Astrocyte (in vitro differentiated cells and primary cell): ENCODE measurements at regions not wholly inside any gene's neighbourhood (a gene's known extent, or its start where the extent isn't known, plus 50 kb on each side); places are given as distances from the start of the nearest gene placed in this dataset.

Source experiments
- DNase-seq: peaks from one replicate; pipeline ENCODE4 v3.0.0-alpha.2; 2010; ENCODE audit warnings: low read depth
- FAIRE-seq: peaks from 2 replicates; lab custom pipeline; 2011; peaks lifted over from hg19 to GRCh38; lab: Jason Lieb, UNC
- H2AFZ ChIP-seq: 2 replicates; pipeline ENCODE4 v1.6.0; 2012; ENCODE audit warnings: low read depth, low read length, inconsistent platforms
- H3K27ac ChIP-seq: 2 replicates; pipeline ENCODE4 v1.5.1; 2011; ENCODE audit warnings: low read depth, low read length, inconsistent platforms
- H3K27me3 ChIP-seq: 2 replicates; pipeline ENCODE4 v1.6.0; 2011; ENCODE audit warnings: low read length, inconsistent platforms; ENCODE audit not compliant: insufficient read depth
- H3K36me3 ChIP-seq: 2 replicates; pipeline ENCODE4 v1.5.1; 2011; ENCODE audit warnings: low read length, inconsistent platforms; ENCODE audit not compliant: insufficient read depth
- H3K4me1 ChIP-seq: 2 replicates; pipeline ENCODE4 v1.5.1; 2011; ENCODE audit warnings: low read length, inconsistent platforms; ENCODE audit not compliant: insufficient read depth
- H3K4me2 ChIP-seq: 2 replicates; pipeline ENCODE4 v1.6.0; 2012; ENCODE audit warnings: low read length, inconsistent platforms
- H3K4me3 ChIP-seq: 2 replicates; pipeline ENCODE4 v1.5.1; 2011; ENCODE audit warnings: low read depth, mild to moderate bottlenecking, low read length, inconsistent platforms; ENCODE audit not compliant: insufficient read depth
- H3K79me2 ChIP-seq: 2 replicates; pipeline ENCODE4 v1.6.0; 2012; ENCODE audit warnings: mild to moderate bottlenecking, low read length, inconsistent platforms; ENCODE audit not compliant: insufficient read depth
- H3K9ac ChIP-seq: 2 replicates; pipeline ENCODE4 v1.6.0; 2012; ENCODE audit warnings: mild to moderate bottlenecking, low read length, inconsistent platforms
- H3K9me3 ChIP-seq: 2 replicates; pipeline ENCODE4 v1.5.1; 2012; ENCODE audit warnings: low read depth, mild to moderate bottlenecking, low read length, inconsistent platforms; ENCODE audit not compliant: insufficient read depth
- H4K20me1 ChIP-seq: 2 replicates; pipeline ENCODE4 v1.6.0; 2012; ENCODE audit warnings: low read length, inconsistent platforms; ENCODE audit not compliant: insufficient read depth
- H3K27ac Mint-ChIP-seq: one replicate; pipeline ENCODE4 v1.8.0; 2021; ENCODE audit warnings: mild to moderate bottlenecking, mixed read lengths; ENCODE audit not compliant: unreplicated experiment
- H3K27me3 Mint-ChIP-seq: one replicate; pipeline ENCODE4 v1.8.0; 2021; ENCODE audit warnings: low read depth, mixed read lengths; ENCODE audit not compliant: unreplicated experiment
- H3K36me3 Mint-ChIP-seq: one replicate; pipeline ENCODE4 v1.8.0; 2021; ENCODE audit warnings: low read depth, mixed read lengths; ENCODE audit not compliant: unreplicated experiment
- H3K4me1 Mint-ChIP-seq: one replicate; pipeline ENCODE4 v1.8.0; 2021; ENCODE audit warnings: low read depth, mixed read lengths; ENCODE audit not compliant: unreplicated experiment
- H3K4me3 Mint-ChIP-seq: one replicate; pipeline ENCODE4 v1.8.0; 2021; ENCODE audit warnings: mild to moderate bottlenecking, moderate library complexity, mixed read lengths; ENCODE audit not compliant: unreplicated experiment
- H3K9me3 Mint-ChIP-seq: one replicate; pipeline ENCODE4 v1.8.0; 2021; ENCODE audit warnings: mild to moderate bottlenecking, mixed read lengths; ENCODE audit not compliant: unreplicated experiment
- EZH2 ChIP-seq: IDR thresholded peaks from 2 replicates; pipeline ENCODE4 v1.6.1; 2012; ENCODE audit warnings: mild to moderate bottlenecking, low read length, inconsistent platforms; ENCODE audit not compliant: insufficient read depth
- TF ChIP-seq, protein P1 (sequence below): IDR thresholded peaks from 2 replicates; pipeline ENCODE4 v1.5.1; 2011; ENCODE audit warnings: low read depth, mild to moderate bottlenecking, inconsistent platforms, low read length, moderate library complexity; ENCODE audit not compliant: insufficient read depth

DNA sequence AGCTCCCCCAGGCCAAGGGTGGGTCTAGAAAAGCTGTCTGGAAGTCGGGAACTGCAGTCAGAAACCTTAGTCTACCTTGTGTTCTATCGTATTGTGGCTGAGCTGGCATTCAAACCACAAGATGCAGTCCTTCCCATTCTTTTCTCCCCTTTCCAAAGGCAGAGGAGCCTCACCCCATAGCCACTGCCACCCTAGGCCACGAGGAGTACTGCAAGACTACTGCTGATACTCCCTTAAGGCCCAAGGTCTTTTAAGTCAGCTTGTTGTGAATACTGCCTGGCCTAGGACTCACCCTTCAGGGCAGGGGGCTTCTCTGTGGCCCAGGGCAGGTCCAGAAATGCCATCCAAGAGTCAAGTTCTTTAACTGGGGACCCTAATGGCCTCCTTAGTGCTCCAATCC, 214.5 kb upstream of the CNTNAP2 start:
- Histone ChIP-seq H3K27me3 (no peaks in the 10 kb centered on the region), H3K4me3 (no peak overlapping the region), H2AFZ (no peak overlapping the region), H3K4me2 (no peak overlapping the region), H3K27ac (no peak overlapping the region), H3K9me3 (peaks cover 2% of the 10 kb centered on the region), H3K9ac (no peak overlapping the region), H3K4me1 (no peaks in the 10 kb centered on the region), H3K36me3 (no peaks in the 10 kb centered on the region), H4K20me1 (no peaks in the 10 kb centered on the region), H3K79me2 (no peaks in the 10 kb centered on the region)
- DNase-seq (no peak), FAIRE-seq (no peak)
- TF ChIP-seq, protein P1, sequence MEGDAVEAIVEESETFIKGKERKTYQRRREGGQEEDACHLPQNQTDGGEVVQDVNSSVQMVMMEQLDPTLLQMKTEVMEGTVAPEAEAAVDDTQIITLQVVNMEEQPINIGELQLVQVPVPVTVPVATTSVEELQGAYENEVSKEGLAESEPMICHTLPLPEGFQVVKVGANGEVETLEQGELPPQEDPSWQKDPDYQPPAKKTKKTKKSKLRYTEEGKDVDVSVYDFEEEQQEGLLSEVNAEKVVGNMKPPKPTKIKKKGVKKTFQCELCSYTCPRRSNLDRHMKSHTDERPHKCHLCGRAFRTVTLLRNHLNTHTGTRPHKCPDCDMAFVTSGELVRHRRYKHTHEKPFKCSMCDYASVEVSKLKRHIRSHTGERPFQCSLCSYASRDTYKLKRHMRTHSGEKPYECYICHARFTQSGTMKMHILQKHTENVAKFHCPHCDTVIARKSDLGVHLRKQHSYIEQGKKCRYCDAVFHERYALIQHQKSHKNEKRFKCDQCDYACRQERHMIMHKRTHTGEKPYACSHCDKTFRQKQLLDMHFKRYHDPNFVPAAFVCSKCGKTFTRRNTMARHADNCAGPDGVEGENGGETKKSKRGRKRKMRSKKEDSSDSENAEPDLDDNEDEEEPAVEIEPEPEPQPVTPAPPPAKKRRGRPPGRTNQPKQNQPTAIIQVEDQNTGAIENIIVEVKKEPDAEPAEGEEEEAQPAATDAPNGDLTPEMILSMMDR, result no peak
- TF ChIP-seq EZH2, result no peak
- Mint-ChIP-seq H3K27me3 (no peaks in the 10 kb centered on the region), H3K9me3 (peaks cover 5% of the 10 kb centered on the region), H3K4me1 (no peaks in the 10 kb centered on the region), H3K27ac (no peak overlapping the region), H3K36me3 (no peaks in the 10 kb centered on the region), H3K4me3 (no peak overlapping the region)

DNA sequence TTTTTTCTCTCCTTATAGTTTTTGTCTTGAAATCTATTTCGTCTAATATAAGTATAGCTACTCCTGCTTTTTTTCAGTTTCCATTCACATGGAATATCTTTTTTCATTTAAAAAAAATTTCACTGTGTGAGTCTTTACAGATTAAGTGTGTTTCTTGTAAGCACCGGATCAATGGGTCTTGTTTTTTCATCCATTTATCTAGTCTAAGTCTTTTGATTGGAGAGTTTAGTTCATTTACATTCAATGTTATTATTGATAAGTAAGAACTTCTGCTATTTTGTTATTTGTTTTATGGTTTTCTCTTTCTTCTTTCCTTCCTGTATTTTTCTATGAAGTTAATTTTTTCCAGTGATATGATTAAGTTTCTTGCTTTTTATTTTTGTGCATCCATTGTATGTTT, 216.7 kb upstream of the CNTNAP2 start:
- H3K27me3 ChIP-seq, result no peaks in the 10 kb centered on the region
- H3K4me2 ChIP-seq, result no peak overlapping the region
- H3K79me2 ChIP-seq, result no peaks in the 10 kb centered on the region
- H3K27me3 Mint-ChIP-seq, result no peaks in the 10 kb centered on the region
- peaks cover 6% of the 10 kb centered on the region for H3K9me3 Mint-ChIP-seq
- H3K4me1 Mint-ChIP-seq, result no peaks in the 10 kb centered on the region
- FAIRE-seq (no peak), DNase-seq (no peak)
- no peaks in the 10 kb centered on the region for H4K20me1 ChIP-seq
- H3K27ac Mint-ChIP-seq, result no peak overlapping the region
- no peaks in the 10 kb centered on the region for H3K4me1 ChIP-seq
- H2AFZ ChIP-seq, result no peak overlapping the region
- H3K4me3 Mint-ChIP-seq, result no peak overlapping the region
- TF ChIP-seq, protein P1, result no peak
- TF ChIP-seq EZH2, result no peak
- H3K36me3 ChIP-seq, result no peaks in the 10 kb centered on the region
- no peak overlapping the region for H3K9ac ChIP-seq
- H3K36me3 Mint-ChIP-seq, result no peaks in the 10 kb centered on the region
- peaks cover 2% of the 10 kb centered on the region for H3K9me3 ChIP-seq
- no peak overlapping the region for H3K27ac ChIP-seq
- H3K4me3 ChIP-seq, result no peak overlapping the region

DNA sequence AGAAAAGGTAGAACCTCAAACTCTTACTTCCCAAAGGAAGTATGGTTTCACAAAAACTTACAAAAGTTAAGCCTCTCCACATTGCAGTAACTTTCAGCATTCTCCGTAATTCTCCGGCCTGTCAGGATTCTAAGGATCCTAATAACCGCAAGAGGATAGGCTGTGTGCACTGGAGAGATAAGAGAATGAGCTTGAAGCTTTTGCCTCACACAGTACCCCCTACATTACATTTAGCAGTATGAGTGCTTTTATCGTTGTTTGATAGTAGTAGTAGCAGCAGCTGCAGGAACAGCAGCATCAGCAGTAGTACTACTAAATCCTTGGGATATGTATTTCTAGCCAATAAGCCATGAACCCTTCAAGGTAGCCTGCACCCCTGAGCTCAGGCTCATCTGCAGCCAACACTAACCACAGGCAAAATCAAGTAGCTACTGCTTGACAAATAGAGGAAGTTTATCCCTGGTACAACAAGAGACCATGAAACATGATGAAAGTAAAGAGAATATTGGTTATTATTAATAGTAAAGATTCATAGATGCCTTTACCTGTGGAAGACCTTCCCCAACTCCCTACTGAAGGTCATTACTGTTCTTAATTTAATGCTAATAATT, 222.6 kb upstream of the CNTNAP2 start:
- no peaks in the 10 kb centered on the region for H3K4me1 ChIP-seq
- H3K36me3 ChIP-seq, result no peaks in the 10 kb centered on the region
- H3K79me2 ChIP-seq, result no peaks in the 10 kb centered on the region
- FAIRE-seq (no peak), DNase-seq (no peak)
- no peak overlapping the region for H3K27ac ChIP-seq
- Mint-ChIP-seq H3K9me3 (peaks cover 6% of the 10 kb centered on the region), H3K4me1 (no peaks in the 10 kb centered on the region), H3K27ac (no peak overlapping the region), H3K4me3 (no peak overlapping the region), H3K36me3 (no peaks in the 10 kb centered on the region), H3K27me3 (no peaks in the 10 kb centered on the region)
- no peaks in the 10 kb centered on the region for H4K20me1 ChIP-seq
- H3K4me3 ChIP-seq, result no peak overlapping the region
- H2AFZ ChIP-seq, result no peak overlapping the region
- H3K9me3 ChIP-seq, result no peaks in the 10 kb centered on the region
- no peaks in the 10 kb centered on the region for H3K27me3 ChIP-seq
- no peak overlapping the region for H3K4me2 ChIP-seq
- TF ChIP-seq, protein P1, result no peak
- H3K9ac ChIP-seq, result no peak overlapping the region
